SU-DHL-6 (cell line): ENCODE measurements at regions not wholly inside any gene's neighbourhood (a gene's known extent, or its start where the extent isn't known, plus 50 kb on each side); places are given as distances from the start of the nearest gene placed in this dataset.

Source experiments
- EZH2phosphoT487 ChIP-seq: fragments of 200-600 bp; sonication (generic), shearing (Covaris generic); conservative IDR thresholded peaks from 2 replicates; pipeline ENCODE4 v1.6.1; 2018; ENCODE audit warnings: mild to moderate bottlenecking, antibody characterized with exemption, low read length, moderate library complexity, mixed read lengths
- TF ChIP-seq, protein P1 (sequence below): fragments of 200-600 bp; sonication (generic); IDR thresholded peaks from one replicate; pipeline ENCODE4 v1.5.1; 2017; ENCODE audit warnings: antibody characterized with exemption, mild to moderate bottlenecking, low read length, moderate library complexity; ENCODE audit not compliant: insufficient read depth, poor library complexity, severe bottlenecking

GRCh38 chr14:97283841-97284240 lies 486.7 kb downstream of the VRK1 start:
- TF ChIP-seq, protein P1, sequence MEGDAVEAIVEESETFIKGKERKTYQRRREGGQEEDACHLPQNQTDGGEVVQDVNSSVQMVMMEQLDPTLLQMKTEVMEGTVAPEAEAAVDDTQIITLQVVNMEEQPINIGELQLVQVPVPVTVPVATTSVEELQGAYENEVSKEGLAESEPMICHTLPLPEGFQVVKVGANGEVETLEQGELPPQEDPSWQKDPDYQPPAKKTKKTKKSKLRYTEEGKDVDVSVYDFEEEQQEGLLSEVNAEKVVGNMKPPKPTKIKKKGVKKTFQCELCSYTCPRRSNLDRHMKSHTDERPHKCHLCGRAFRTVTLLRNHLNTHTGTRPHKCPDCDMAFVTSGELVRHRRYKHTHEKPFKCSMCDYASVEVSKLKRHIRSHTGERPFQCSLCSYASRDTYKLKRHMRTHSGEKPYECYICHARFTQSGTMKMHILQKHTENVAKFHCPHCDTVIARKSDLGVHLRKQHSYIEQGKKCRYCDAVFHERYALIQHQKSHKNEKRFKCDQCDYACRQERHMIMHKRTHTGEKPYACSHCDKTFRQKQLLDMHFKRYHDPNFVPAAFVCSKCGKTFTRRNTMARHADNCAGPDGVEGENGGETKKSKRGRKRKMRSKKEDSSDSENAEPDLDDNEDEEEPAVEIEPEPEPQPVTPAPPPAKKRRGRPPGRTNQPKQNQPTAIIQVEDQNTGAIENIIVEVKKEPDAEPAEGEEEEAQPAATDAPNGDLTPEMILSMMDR = no peak
- no peak for TF ChIP-seq EZH2phosphoT487
